SK-N-SH (cell line): ENCODE measurements at regions not wholly inside any gene's neighbourhood (a gene's known extent, or its start where the extent isn't known, plus 50 kb on each side); places are given as distances from the start of the nearest gene placed in this dataset.
"Not testable (repeated sequence)": the region's sequence is repeated elsewhere in the genome, so short reads cannot be mapped to it uniquely, and the experiment has no call there.

Source experiments
- CTCF ChIA-PET: fragments of 300-600, 350-600 bp; formaldehyde crosslinking; extraction: SDS; loops from one replicate; lab custom pipeline; 2021; lab: Yijun Ruan, JAX
- POLR2A ChIA-PET: fragments of 350-600 bp; sonication (Branson Sonifier 250); formaldehyde crosslinking; extraction: SDS; loops from one replicate; lab custom pipeline; 2020; ENCODE audit warnings: antibody characterized with exemption, inconsistent platforms; lab: Yijun Ruan, JAX
- DNase-seq: peaks from one replicate; pipeline ENCODE4 v3.0.0; 2012
- H2AFZ ChIP-seq: fragments of 200-600 bp; sonication (generic); 2 replicates; pipeline ENCODE4 v1.8.1; 2016; ENCODE audit warnings: antibody characterized with exemption, mild to moderate bottlenecking, low read depth
- H3F3A ChIP-seq: fragments of 200-600 bp; sonication (generic); replicated peaks from 2 replicates; pipeline ENCODE3; 2016; ENCODE audit warnings: antibody characterized with exemption, mild to moderate bottlenecking; ENCODE audit not compliant: insufficient read depth
- H3K27ac ChIP-seq, 2 experiments: fragments of 200-500 bp in 1 of 2; fragments of 200-600 bp in 1 of 2; sonication (Bioruptor generic) in 1 of 2; sonication (generic), shearing (Covaris generic) in 1 of 2; 2 replicates each; pipeline versions ENCODE4 v1.5.1 to v1.6.1; 2014 to 2016; ENCODE audit warnings: low read depth in 2 of 2, inconsistent platforms in 1 of 2, low read length in 1 of 2, mild to moderate bottlenecking in 1 of 2, mixed read lengths in 1 of 2
- H3K27me3 ChIP-seq: fragments of 200-600 bp; sonication (generic), shearing (Covaris generic); 2 replicates; pipeline ENCODE4 v1.6.1; 2016; ENCODE audit warnings: mixed run types; ENCODE audit not compliant: insufficient read depth
- H3K36me3 ChIP-seq, 2 experiments: fragments of 200-500 bp in 1 of 2; fragments of 200-600 bp in 1 of 2; sonication (Bioruptor generic) in 1 of 2; sonication (generic) in 1 of 2; replicated peaks in 1 of 2; 2 replicates each; pipeline versions ENCODE3 to v1.5.1; 2014 to 2016; ENCODE audit warnings: low read length in 1 of 2, mild to moderate bottlenecking in 1 of 2; ENCODE audit not compliant: insufficient read depth in 2 of 2, control insufficient read depth in 1 of 2
- H3K4me1 ChIP-seq, 2 experiments: fragments of 200-500 bp in 1 of 2; fragments of 200-600 bp in 1 of 2; sonication (Bioruptor generic) in 1 of 2; sonication (generic), shearing (Covaris generic) in 1 of 2; 2 replicates each; pipeline versions ENCODE4 v1.5.1 to v1.6.1; 2014 to 2016; ENCODE audit warnings: low read depth in 1 of 2, low read length in 1 of 2, mixed run types in 1 of 2; ENCODE audit not compliant: insufficient read depth in 2 of 2, control insufficient read depth in 1 of 2
- H3K4me2 ChIP-seq: fragments of 200-600 bp; sonication (generic), shearing (Covaris generic); 2 replicates; pipeline ENCODE4 v1.6.1; 2017; ENCODE audit warnings: mixed run types
- H3K4me3 ChIP-seq, 2 experiments: fragments of 200-500 bp in 1 of 2; fragments of 200-600 bp in 1 of 2; sonication (Bioruptor generic) in 1 of 2; sonication (generic), shearing (Covaris generic) in 1 of 2; 2 replicates each; pipeline versions ENCODE4 v1.5.1 to v1.8.1; 2014 to 2016; ENCODE audit warnings: low read depth in 2 of 2, inconsistent platforms in 1 of 2, low read length in 1 of 2, mild to moderate bottlenecking in 1 of 2, mixed read lengths in 1 of 2, moderate library complexity in 1 of 2
- H3K79me2 ChIP-seq: fragments of 200-600 bp; sonication (generic); 2 replicates; pipeline ENCODE4 v1.8.1; 2017; ENCODE audit warnings: mild to moderate bottlenecking; ENCODE audit not compliant: insufficient read depth
- H3K9ac ChIP-seq: fragments of 200-600 bp; sonication (generic); 2 replicates; pipeline ENCODE4 v1.6.1; 2017; ENCODE audit warnings: mixed run types
- H3K9me2 ChIP-seq: fragments of 200-600 bp; sonication (generic); 2 replicates; pipeline ENCODE4 v1.6.1; 2017; ENCODE audit warnings: mixed run types
- H3K9me3 ChIP-seq: fragments of 200-600 bp; sonication (generic); 2 replicates; pipeline ENCODE4 v1.6.1; 2017; ENCODE audit warnings: mixed run types, mild to moderate bottlenecking, moderate library complexity
- H4K20me1 ChIP-seq: fragments of 200-600 bp; sonication (generic); 2 replicates; pipeline ENCODE4 v1.6.1; 2017; ENCODE audit warnings: mild to moderate bottlenecking, mixed run types; ENCODE audit not compliant: insufficient read depth
- ELF1 ChIP-seq: IDR thresholded peaks from 2 replicates; pipeline ENCODE4 v1.4.0; 2012
- EP300 ChIP-seq, 2 experiments: IDR thresholded peaks; 2 replicates each; pipeline versions ENCODE4 v1.4.0 to v1.6.1; 2012; ENCODE audit warnings: borderline replicate concordance in 1 of 2, low read depth in 1 of 2, low read length in 1 of 2
- MEF2A ChIP-seq: IDR thresholded peaks from 2 replicates; pipeline ENCODE4 v1.4.0; 2012; ENCODE audit warnings: low read depth, borderline replicate concordance
- MXI1 ChIP-seq: IDR thresholded peaks from 2 replicates; pipeline ENCODE4 v1.6.1; 2012; ENCODE audit warnings: mild to moderate bottlenecking, low read depth, low read length, improper control_type of control experiment
- NFIC ChIP-seq: IDR thresholded peaks from 2 replicates; pipeline ENCODE4 v1.4.0; 2012; ENCODE audit warnings: borderline replicate concordance
- POLR2AphosphoS5 ChIP-seq: IDR thresholded peaks from 2 replicates; pipeline ENCODE4 v1.6.1; 2012; ENCODE audit warnings: low read depth, low read length
- RAD21 ChIP-seq: IDR thresholded peaks from 2 replicates; pipeline ENCODE4 v1.6.1; 2012; ENCODE audit warnings: mild to moderate bottlenecking, low read length
- RCOR1 ChIP-seq: fragments of 150-350 bp; IDR thresholded peaks from 2 replicates; pipeline ENCODE4 v1.6.1; 2017; ENCODE audit warnings: antibody characterized with exemption, low read length
- TCF12 ChIP-seq: IDR thresholded peaks from 2 replicates; pipeline ENCODE4 v1.4.0; 2012
- WGBS: methylation state at CpG from one replicate; pipeline ENCODE4 v1.1.6; 2017; ENCODE audit warnings: low lambda C conversion rate; 5-methylcytosine and 5-hydroxymethylcytosine counted together
- TF ChIP-seq, protein P1 (sequence below): IDR thresholded peaks from 2 replicates; pipeline ENCODE4 v1.6.1; 2012; ENCODE audit warnings: mild to moderate bottlenecking, low read depth, low read length, moderate library complexity
- TF ChIP-seq, protein P2 (sequence below): IDR thresholded peaks from 2 replicates; pipeline ENCODE4 v1.4.0; 2012; ENCODE audit warnings: low read depth, borderline replicate concordance

DNA sequence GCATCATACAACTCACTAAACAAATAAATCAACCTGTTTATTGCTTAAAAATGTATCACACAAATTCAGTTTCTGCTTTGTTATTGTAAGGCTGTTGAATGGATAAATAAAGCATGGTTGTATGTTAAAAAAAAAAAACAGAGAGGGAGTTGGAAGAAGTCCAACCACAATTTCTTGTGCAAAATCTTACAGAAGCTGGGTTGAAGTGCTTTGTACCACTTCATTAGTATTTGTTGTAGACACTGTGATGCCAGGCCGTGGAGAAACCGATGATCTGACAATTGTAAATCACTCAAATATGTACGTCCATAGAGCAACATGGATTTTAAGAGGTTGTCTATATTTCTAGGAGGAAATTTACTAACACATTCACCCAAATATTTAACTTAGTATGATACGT is 132.6 kb upstream of the MXRA5 start (continued):
- no peak for TF ChIP-seq NFIC
- TF ChIP-seq, protein P1, sequence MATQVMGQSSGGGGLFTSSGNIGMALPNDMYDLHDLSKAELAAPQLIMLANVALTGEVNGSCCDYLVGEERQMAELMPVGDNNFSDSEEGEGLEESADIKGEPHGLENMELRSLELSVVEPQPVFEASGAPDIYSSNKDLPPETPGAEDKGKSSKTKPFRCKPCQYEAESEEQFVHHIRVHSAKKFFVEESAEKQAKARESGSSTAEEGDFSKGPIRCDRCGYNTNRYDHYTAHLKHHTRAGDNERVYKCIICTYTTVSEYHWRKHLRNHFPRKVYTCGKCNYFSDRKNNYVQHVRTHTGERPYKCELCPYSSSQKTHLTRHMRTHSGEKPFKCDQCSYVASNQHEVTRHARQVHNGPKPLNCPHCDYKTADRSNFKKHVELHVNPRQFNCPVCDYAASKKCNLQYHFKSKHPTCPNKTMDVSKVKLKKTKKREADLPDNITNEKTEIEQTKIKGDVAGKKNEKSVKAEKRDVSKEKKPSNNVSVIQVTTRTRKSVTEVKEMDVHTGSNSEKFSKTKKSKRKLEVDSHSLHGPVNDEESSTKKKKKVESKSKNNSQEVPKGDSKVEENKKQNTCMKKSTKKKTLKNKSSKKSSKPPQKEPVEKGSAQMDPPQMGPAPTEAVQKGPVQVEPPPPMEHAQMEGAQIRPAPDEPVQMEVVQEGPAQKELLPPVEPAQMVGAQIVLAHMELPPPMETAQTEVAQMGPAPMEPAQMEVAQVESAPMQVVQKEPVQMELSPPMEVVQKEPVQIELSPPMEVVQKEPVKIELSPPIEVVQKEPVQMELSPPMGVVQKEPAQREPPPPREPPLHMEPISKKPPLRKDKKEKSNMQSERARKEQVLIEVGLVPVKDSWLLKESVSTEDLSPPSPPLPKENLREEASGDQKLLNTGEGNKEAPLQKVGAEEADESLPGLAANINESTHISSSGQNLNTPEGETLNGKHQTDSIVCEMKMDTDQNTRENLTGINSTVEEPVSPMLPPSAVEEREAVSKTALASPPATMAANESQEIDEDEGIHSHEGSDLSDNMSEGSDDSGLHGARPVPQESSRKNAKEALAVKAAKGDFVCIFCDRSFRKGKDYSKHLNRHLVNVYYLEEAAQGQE, result no peak
- TF ChIP-seq RCOR1, result no peak
- TF ChIP-seq RAD21, result no peak
- no peak for TF ChIP-seq POLR2AphosphoS5
- no peak for TF ChIP-seq MEF2A
- TF ChIP-seq ELF1, result no peak
- TF ChIP-seq TCF12, result no peak

DNA sequence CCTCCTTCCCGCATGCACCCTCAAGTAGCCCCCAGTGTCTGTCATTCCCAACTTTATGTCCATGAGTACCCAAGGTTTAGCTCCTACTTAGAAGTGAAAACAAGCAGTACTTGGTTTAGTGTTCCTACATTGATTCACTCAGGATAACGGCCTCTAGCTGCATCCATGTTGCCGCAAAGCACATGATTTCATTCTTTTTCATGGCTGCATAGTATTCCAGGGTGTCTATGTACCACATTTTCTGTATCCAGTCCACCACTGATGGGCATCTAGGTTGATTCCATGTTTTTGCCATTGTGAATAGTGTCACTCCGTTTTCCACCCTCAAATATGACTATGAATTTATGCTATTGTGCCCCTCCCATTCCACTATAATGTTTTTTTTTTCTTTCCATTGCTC is 130.5 kb upstream of the MXRA5 start:
- Histone ChIP-seq H2AFZ (no peak overlapping the region), H3K79me2 (no peaks in the 10 kb centered on the region), H3K4me3 (no peak overlapping the region), H3K27me3 (no peaks in the 10 kb centered on the region), H3K36me3 (no peaks in the 10 kb centered on the region), H3K4me2 (no peak overlapping the region), H3K4me1 (no peaks in the 10 kb centered on the region), H3K9ac (no peak overlapping the region), H3K27ac (no peak overlapping the region), H3K9me3 (no peaks in the 10 kb centered on the region), H4K20me1 (no peaks in the 10 kb centered on the region), H3K9me2 (no peaks in the 10 kb centered on the region), H3F3A (no peaks in the 10 kb centered on the region)
- DNase-seq, result no peak
- WGBS, result 28% methylated on average over 4 of the region's 4 CpGs
- POLR2A ChIA-PET, result no interaction called here
- TF ChIP-seq POLR2AphosphoS5, result no peak
- TF ChIP-seq MXI1, result no peak
- TF ChIP-seq, protein P2, sequence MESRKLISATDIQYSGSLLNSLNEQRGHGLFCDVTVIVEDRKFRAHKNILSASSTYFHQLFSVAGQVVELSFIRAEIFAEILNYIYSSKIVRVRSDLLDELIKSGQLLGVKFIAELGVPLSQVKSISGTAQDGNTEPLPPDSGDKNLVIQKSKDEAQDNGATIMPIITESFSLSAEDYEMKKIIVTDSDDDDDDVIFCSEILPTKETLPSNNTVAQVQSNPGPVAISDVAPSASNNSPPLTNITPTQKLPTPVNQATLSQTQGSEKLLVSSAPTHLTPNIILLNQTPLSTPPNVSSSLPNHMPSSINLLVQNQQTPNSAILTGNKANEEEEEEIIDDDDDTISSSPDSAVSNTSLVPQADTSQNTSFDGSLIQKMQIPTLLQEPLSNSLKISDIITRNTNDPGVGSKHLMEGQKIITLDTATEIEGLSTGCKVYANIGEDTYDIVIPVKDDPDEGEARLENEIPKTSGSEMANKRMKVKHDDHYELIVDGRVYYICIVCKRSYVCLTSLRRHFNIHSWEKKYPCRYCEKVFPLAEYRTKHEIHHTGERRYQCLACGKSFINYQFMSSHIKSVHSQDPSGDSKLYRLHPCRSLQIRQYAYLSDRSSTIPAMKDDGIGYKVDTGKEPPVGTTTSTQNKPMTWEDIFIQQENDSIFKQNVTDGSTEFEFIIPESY, result no peak
- TF ChIP-seq EP300 (IDR thresholded peaks at IDR 0.05; ENCODE audit: borderline replicate concordance in 1 of 2, low read depth in 1 of 2, low read length in 1 of 2), result no peak
- CTCF ChIA-PET, result no interaction called here

DNA sequence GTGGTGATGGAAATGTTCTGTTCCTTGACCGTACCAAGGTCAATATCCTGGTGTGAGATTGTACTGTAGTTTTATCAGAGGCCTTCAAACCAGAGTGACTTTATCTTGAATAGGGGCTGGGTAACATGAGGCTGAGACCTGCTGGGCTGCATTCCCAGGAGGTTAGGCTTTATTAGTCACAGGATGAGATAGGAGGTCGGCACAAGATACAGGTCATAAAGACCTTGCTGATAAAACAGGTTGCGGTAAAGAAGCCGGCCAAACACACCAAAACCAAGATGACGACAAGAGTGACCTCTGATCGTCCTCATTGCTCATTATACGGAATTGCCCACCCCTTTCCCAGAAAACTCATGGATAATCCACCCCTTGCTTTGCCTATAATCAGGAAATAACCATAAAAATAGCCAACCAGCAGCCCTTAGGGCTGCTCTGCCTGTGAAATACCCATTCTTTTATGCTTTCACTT is 123.8 kb upstream of the MXRA5 start:
- H3K9ac ChIP-seq, H3K27ac ChIP-seq, DNase-seq, H4K20me1 ChIP-seq, POLR2A ChIA-PET, H3K27me3 ChIP-seq, H3K9me2 ChIP-seq, CTCF ChIA-PET, H3K79me2 ChIP-seq, H3F3A ChIP-seq, H3K4me2 ChIP-seq, H3K36me3 ChIP-seq, H3K4me1 ChIP-seq, H2AFZ ChIP-seq, H3K4me3 ChIP-seq, H3K9me3 ChIP-seq: not testable (repeated sequence)
- 36% methylated on average over 7 of the region's 7 CpGs for WGBS
